ENCODE measurements at regions not wholly inside any gene's neighbourhood (a gene's known extent, or its start where the extent isn't known, plus 50 kb on each side); places are given as distances from the start of the nearest gene placed in this dataset.

DNA sequence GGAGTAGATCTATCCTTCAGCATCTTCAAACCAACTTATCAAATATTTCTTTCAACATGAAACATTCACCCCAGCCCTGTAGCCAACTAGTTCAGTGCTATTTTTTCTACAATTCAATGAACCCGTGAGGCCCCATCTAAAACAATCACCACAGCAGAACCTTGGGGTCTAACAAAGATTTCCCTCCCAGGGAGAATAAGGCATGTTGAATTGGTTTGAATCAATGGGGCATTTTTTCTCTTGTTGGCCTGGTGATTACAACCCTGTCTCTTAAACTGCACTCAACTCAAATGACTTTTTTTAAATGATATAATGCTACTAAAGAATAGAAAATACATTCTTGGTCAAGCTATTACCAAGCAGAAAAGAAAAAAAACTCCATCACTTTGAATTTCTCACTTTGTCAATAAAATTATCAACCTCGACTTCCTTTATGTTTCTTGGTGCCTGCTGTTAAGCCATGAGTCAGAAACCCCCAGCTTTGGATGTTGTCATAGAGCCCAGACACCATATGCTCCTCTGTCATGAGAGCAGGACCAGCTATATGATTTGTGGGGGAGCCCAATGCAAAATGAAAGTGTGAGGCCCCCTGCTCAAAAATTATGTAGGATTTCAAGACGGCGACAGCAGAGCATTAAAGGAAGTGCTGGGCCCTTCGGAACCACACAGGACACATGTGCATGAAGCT is 282.4 kb downstream of the MEIS1 start:
- Histone ChIP-seq H3K4me3 (ENCODE audit: low read length in 2 of 2) (no peak overlapping the region), H3K9me3 (ENCODE audit: control insufficient read depth in 2 of 2, low read length in 2 of 2) (no peaks in the 10 kb centered on the region), H3K27me3 (ENCODE audit: control insufficient read depth in 2 of 2, insufficient read depth in 2 of 2, low read length in 2 of 2) (no peaks in the 10 kb centered on the region), H3K36me3 (ENCODE audit: control insufficient read depth in 2 of 2, insufficient read depth in 2 of 2, low read length in 2 of 2) (no peaks in the 10 kb centered on the region), H3K4me1 (ENCODE audit: control insufficient read depth in 2 of 2, insufficient read depth in 2 of 2, low read length in 2 of 2) (no peaks in the 10 kb centered on the region), H3K27ac (ENCODE audit: low read depth in 2 of 2, low read length in 2 of 2) (no peak overlapping the region), H3K9ac (ENCODE audit: low read depth in 1 of 2, low read length in 2 of 2) (no peak overlapping the region)

DNA sequence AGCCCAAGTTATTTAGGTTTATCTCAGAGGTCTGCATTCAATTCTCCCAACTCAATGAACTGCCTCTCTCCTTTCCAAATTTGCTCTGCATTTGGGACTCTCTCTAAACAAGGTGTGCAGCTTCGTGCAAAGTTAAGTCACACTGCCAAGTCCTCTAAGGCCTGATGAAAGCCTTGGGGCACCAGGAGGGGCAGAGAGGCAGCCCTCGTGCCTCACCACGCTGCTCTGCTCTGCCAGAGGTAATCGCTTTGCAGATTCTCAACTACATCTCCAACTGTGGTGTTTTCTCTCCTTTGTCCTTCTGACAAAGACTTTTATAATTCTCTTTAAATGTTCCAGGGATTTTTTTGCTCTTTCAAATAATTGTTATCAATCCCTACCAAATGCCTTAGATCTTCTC is 283.0 kb downstream of the MEIS1 start:
- H3K9ac ChIP-seq (ENCODE audit: low read depth in 1 of 2, low read length in 2 of 2): no peak overlapping the region
- H3K4me1 ChIP-seq (ENCODE audit: control insufficient read depth in 2 of 2, insufficient read depth in 2 of 2, low read length in 2 of 2): no peaks in the 10 kb centered on the region
- no peaks in the 10 kb centered on the region for H3K9me3 ChIP-seq (ENCODE audit: control insufficient read depth in 2 of 2, low read length in 2 of 2)
- H3K27ac ChIP-seq (ENCODE audit: low read depth in 2 of 2, low read length in 2 of 2): no peak overlapping the region
- H3K27me3 ChIP-seq (ENCODE audit: control insufficient read depth in 2 of 2, insufficient read depth in 2 of 2, low read length in 2 of 2): no peaks in the 10 kb centered on the region
- H3K36me3 ChIP-seq (ENCODE audit: control insufficient read depth in 2 of 2, insufficient read depth in 2 of 2, low read length in 2 of 2): no peaks in the 10 kb centered on the region
- no peak overlapping the region for H3K4me3 ChIP-seq (ENCODE audit: low read length in 2 of 2)

DNA sequence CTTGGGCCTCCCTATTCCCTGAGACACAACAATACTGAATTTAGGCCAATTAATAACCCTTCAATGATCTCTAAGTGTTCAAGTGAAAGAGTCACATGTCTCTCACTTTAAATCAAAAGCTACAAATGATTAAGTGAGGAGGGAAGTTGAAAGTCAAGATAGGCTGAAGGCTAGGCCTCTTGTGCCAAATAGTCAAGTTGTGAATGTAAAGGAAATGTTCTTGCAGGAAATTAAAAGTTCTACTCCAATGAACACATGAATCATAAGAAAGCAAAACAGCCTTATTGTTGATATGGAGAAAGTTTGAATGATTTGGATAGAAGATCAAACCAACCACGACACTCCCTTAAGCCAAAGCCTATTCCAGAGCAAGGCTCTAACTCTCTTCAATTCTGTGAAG is 286.9 kb downstream of the MEIS1 start:
- Histone ChIP-seq H3K27ac (ENCODE audit: low read depth in 2 of 2, low read length in 2 of 2) (no peak overlapping the region), H3K27me3 (ENCODE audit: control insufficient read depth in 2 of 2, insufficient read depth in 2 of 2, low read length in 2 of 2) (no peaks in the 10 kb centered on the region), H3K4me1 (ENCODE audit: control insufficient read depth in 2 of 2, insufficient read depth in 2 of 2, low read length in 2 of 2) (no peaks in the 10 kb centered on the region), H3K4me3 (ENCODE audit: low read length in 2 of 2) (no peak overlapping the region), H3K9ac (ENCODE audit: low read depth in 1 of 2, low read length in 2 of 2) (no peak overlapping the region), H3K9me3 (ENCODE audit: control insufficient read depth in 2 of 2, low read length in 2 of 2) (no peaks in the 10 kb centered on the region), H3K36me3 (ENCODE audit: control insufficient read depth in 2 of 2, insufficient read depth in 2 of 2, low read length in 2 of 2) (no peaks in the 10 kb centered on the region)

DNA sequence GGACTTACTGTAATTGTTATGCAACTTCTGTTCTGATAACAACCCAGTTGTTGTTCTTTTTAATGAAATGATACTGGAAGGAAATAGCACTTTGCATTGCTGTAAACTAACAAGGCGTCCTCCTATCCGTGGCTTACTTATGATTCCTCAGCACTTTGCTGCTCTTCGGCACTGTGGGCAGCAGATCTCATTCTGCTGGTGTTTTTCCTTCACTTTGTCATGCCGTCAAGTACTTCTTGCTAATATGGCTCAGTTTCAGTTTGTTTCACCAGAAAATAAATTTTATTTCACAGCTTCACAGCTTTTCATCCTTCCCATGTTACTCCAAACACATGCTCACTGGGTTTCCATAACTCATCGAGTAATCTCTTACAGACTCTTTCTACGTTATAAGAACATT is 289.3 kb downstream of the MEIS1 start:
- H3K36me3 ChIP-seq (ENCODE audit: control insufficient read depth in 2 of 2, insufficient read depth in 2 of 2, low read length in 2 of 2): no peaks in the 10 kb centered on the region
- H3K9me3 ChIP-seq (ENCODE audit: control insufficient read depth in 2 of 2, low read length in 2 of 2): no peaks in the 10 kb centered on the region
- H3K4me1 ChIP-seq (ENCODE audit: control insufficient read depth in 2 of 2, insufficient read depth in 2 of 2, low read length in 2 of 2): no peaks in the 10 kb centered on the region
- no peak overlapping the region for H3K27ac ChIP-seq (ENCODE audit: low read depth in 2 of 2, low read length in 2 of 2)
- no peak overlapping the region for H3K4me3 ChIP-seq (ENCODE audit: low read length in 2 of 2)
- H3K27me3 ChIP-seq (ENCODE audit: control insufficient read depth in 2 of 2, insufficient read depth in 2 of 2, low read length in 2 of 2): no peaks in the 10 kb centered on the region
- H3K9ac ChIP-seq (ENCODE audit: low read depth in 1 of 2, low read length in 2 of 2): no peak overlapping the region

DNA sequence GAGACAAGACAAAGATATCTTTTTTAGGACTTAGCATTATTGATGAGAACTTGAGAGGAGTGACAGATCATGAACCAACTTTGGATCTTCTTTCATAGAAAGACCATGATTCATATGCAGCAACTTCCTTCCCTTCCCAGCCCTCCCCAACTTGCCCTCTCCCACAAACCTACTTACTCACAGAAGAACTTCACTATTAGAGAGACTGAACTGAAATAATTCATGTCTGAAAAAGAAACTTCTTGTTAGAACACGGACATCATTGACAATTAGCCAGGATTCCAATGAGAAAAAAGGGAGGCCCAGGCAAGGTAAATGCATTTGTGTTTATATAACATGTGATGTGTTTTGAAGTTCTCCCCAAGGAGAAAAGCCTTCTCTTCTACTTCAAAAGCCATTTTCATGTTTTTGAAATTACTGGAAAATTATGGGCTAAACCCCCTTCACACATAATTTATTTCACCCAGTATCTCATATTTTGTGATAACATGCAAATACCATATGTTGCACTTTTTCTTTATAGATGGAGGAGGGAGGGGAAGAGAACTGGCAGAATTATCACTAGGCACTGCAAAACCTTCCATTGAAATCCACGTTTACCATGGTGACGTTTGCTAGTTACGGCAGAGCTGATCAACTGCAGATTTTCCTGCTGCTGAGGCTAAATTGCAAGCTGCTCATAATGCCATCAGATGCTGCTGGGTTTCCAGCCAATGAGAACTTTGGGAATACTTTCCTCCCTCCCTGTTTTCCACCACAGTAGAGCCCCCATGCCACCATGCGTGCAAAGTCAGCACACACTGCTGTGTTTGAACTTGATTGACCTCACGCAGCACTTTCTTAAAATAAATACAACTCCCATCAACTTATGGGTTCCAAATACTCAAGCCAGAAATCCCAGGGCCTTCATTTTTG is 294.7 kb downstream of the MEIS1 start:
- no peak overlapping the region for H3K4me3 ChIP-seq (ENCODE audit: low read length in 2 of 2)
- H3K27ac ChIP-seq (ENCODE audit: low read depth in 2 of 2, low read length in 2 of 2): no peak overlapping the region
- H3K27me3 ChIP-seq (ENCODE audit: control insufficient read depth in 2 of 2, insufficient read depth in 2 of 2, low read length in 2 of 2): no peaks in the 10 kb centered on the region
- H3K9ac ChIP-seq (ENCODE audit: low read depth in 1 of 2, low read length in 2 of 2): no peak overlapping the region
- no peaks in the 10 kb centered on the region for H3K9me3 ChIP-seq (ENCODE audit: control insufficient read depth in 2 of 2, low read length in 2 of 2)
- no peaks in the 10 kb centered on the region for H3K36me3 ChIP-seq (ENCODE audit: control insufficient read depth in 2 of 2, insufficient read depth in 2 of 2, low read length in 2 of 2)
- no peaks in the 10 kb centered on the region for H3K4me1 ChIP-seq (ENCODE audit: control insufficient read depth in 2 of 2, insufficient read depth in 2 of 2, low read length in 2 of 2)

DNA sequence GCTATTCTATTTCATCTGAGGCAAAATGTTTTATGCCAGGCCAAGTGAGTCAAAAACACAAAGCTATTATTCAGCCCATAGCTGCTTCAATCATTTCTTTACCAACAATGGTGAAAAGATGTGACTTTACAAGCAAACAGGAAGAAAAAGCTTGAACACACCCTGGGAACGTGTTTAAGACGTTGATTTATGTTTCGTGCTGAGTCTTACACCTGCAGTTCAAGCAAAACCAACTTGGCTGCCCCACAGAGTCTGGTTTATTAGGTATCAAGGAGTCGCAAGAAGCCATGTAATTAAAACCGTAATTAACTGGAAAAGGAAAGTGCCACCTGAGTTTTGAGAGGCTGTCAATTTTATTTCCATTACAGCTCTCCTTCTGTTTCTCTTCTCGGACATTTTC is 295.5 kb downstream of the MEIS1 start:
- no peak overlapping the region for H3K27ac ChIP-seq (ENCODE audit: low read depth in 2 of 2, low read length in 2 of 2)
- H3K36me3 ChIP-seq (ENCODE audit: control insufficient read depth in 2 of 2, insufficient read depth in 2 of 2, low read length in 2 of 2): no peaks in the 10 kb centered on the region
- H3K9me3 ChIP-seq (ENCODE audit: control insufficient read depth in 2 of 2, low read length in 2 of 2): no peaks in the 10 kb centered on the region
- no peaks in the 10 kb centered on the region for H3K4me1 ChIP-seq (ENCODE audit: control insufficient read depth in 2 of 2, insufficient read depth in 2 of 2, low read length in 2 of 2)
- H3K9ac ChIP-seq (ENCODE audit: low read depth in 1 of 2, low read length in 2 of 2): no peak overlapping the region
- H3K27me3 ChIP-seq (ENCODE audit: control insufficient read depth in 2 of 2, insufficient read depth in 2 of 2, low read length in 2 of 2): no peaks in the 10 kb centered on the region
- no peak overlapping the region for H3K4me3 ChIP-seq (ENCODE audit: low read length in 2 of 2)

DNA sequence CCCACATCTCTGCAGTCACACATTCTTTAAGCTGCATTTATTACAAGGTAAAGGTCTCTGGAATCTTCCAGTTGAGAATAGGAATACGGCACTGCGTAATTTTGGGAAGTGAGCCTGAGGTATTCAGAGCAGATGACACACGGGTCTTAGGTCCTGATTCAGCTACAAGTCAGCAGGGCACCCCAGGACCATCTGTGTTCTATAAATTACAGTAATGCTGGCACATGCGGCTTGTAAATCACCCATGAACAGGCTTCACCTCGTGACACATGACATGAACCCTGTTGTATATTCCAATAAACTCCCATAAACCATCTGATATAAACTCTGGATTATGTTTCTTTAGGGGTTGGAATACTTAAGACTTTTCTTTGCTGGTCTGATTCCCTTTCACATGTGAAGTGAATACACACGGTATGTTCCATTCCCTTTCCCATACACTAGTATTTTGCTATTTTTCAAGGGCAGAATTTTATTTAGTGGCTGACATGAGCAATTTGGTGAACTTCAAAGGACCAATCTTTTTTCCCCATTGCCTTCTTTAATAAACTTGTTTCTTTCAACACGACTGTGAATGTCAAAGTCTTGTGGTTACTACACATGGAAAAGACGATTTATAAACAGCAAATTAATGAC is 298.6 kb downstream of the MEIS1 start:
- no peak overlapping the region for H3K9ac ChIP-seq (ENCODE audit: low read depth in 1 of 2, low read length in 2 of 2)
- H3K27me3 ChIP-seq (ENCODE audit: control insufficient read depth in 2 of 2, insufficient read depth in 2 of 2, low read length in 2 of 2): no peaks in the 10 kb centered on the region
- H3K4me1 ChIP-seq (ENCODE audit: control insufficient read depth in 2 of 2, insufficient read depth in 2 of 2, low read length in 2 of 2): no peaks in the 10 kb centered on the region
- H3K36me3 ChIP-seq (ENCODE audit: control insufficient read depth in 2 of 2, insufficient read depth in 2 of 2, low read length in 2 of 2): no peaks in the 10 kb centered on the region
- H3K9me3 ChIP-seq (ENCODE audit: control insufficient read depth in 2 of 2, low read length in 2 of 2): no peaks in the 10 kb centered on the region
- H3K27ac ChIP-seq (ENCODE audit: low read depth in 2 of 2, low read length in 2 of 2): no peak overlapping the region
- no peak overlapping the region for H3K4me3 ChIP-seq (ENCODE audit: low read length in 2 of 2)

DNA sequence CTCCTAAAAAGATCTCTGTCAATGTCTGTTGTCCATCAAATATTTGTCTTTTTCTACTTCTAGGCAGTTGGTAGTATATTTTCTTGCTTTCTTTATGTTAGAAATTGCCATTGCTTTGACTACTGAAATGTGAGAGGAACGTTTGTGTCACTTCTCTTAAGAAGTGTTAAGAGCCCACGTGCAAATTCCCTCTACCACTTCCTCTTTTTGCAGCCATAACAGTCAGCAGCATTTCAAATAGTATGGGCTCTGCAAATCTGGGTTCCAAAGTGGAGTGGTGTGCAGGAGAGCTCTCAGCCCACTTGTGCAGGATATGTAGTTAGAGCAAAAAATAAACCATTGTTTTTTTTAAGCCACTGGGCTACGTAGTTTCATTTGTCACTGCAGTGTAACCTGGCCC is 314.0 kb downstream of the MEIS1 start:
- Histone ChIP-seq H3K36me3 (ENCODE audit: control insufficient read depth in 2 of 2, insufficient read depth in 2 of 2, low read length in 2 of 2) (no peaks in the 10 kb centered on the region), H3K9ac (ENCODE audit: low read depth in 1 of 2, low read length in 2 of 2) (no peak overlapping the region), H3K4me3 (ENCODE audit: low read length in 2 of 2) (no peak overlapping the region), H3K27ac (ENCODE audit: low read depth in 2 of 2, low read length in 2 of 2) (no peak overlapping the region), H3K27me3 (ENCODE audit: control insufficient read depth in 2 of 2, insufficient read depth in 2 of 2, low read length in 2 of 2) (no peaks in the 10 kb centered on the region), H3K4me1 (ENCODE audit: control insufficient read depth in 2 of 2, insufficient read depth in 2 of 2, low read length in 2 of 2) (no peaks in the 10 kb centered on the region), H3K9me3 (ENCODE audit: control insufficient read depth in 2 of 2, low read length in 2 of 2) (no peaks in the 10 kb centered on the region)

DNA sequence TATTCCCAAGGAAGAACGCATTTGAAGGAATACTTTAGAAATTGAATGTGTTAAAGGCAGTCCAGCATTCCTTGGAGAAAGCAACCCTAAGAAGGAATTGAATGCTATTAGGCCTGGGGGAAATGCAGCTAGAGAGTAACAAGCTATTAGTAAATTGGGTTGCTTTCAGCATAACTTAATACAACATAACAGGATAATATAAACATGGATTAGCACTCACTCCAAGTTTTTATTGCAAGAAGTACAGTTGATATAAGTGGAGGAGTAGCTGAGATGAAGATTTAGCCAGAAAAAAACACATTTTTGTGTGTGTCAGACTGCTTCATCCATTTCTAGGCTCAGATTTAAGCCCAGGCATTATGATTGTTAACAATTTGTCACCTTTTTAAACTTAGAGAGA is 314.6 kb downstream of the MEIS1 start:
- no peaks in the 10 kb centered on the region for H3K4me1 ChIP-seq (ENCODE audit: control insufficient read depth in 2 of 2, insufficient read depth in 2 of 2, low read length in 2 of 2)
- no peaks in the 10 kb centered on the region for H3K36me3 ChIP-seq (ENCODE audit: control insufficient read depth in 2 of 2, insufficient read depth in 2 of 2, low read length in 2 of 2)
- no peak overlapping the region for H3K9ac ChIP-seq (ENCODE audit: low read depth in 1 of 2, low read length in 2 of 2)
- no peaks in the 10 kb centered on the region for H3K9me3 ChIP-seq (ENCODE audit: control insufficient read depth in 2 of 2, low read length in 2 of 2)
- H3K4me3 ChIP-seq (ENCODE audit: low read length in 2 of 2): no peak overlapping the region
- H3K27ac ChIP-seq (ENCODE audit: low read depth in 2 of 2, low read length in 2 of 2): no peak overlapping the region
- no peaks in the 10 kb centered on the region for H3K27me3 ChIP-seq (ENCODE audit: control insufficient read depth in 2 of 2, insufficient read depth in 2 of 2, low read length in 2 of 2)

DNA sequence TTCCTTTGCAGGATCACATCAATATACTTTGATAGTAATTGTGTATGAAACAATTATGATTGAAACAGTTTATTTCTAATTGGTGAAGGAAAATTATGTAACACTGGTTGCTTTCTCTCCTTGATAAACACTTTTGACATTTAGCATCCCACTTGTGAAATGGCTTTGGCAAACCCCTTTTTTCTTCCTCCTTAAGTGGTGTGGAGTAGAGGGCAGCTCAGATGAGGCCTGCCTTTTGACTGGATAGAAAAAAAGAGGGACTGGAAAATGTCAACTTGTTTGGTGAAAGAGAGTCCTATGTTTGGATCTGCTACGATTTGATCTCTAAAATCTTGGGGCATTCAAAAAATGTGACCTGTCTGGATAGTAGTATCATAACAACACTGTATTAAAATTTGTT is 318.3 kb downstream of the MEIS1 start:
- H3K27ac ChIP-seq (ENCODE audit: low read depth in 2 of 2, low read length in 2 of 2): no peak overlapping the region

More for the DNA sequence above, 318.3 kb downstream of the MEIS1 start:
- Histone ChIP-seq H3K9ac (ENCODE audit: low read depth in 1 of 2, low read length in 2 of 2) (no peak overlapping the region), H3K27me3 (ENCODE audit: control insufficient read depth in 2 of 2, insufficient read depth in 2 of 2, low read length in 2 of 2) (no peaks in the 10 kb centered on the region), H3K4me1 (ENCODE audit: control insufficient read depth in 2 of 2, insufficient read depth in 2 of 2, low read length in 2 of 2) (no peaks in the 10 kb centered on the region), H3K9me3 (ENCODE audit: control insufficient read depth in 2 of 2, low read length in 2 of 2) (no peaks in the 10 kb centered on the region), H3K4me3 (ENCODE audit: low read length in 2 of 2) (no peak overlapping the region), H3K36me3 (ENCODE audit: control insufficient read depth in 2 of 2, insufficient read depth in 2 of 2, low read length in 2 of 2) (no peaks in the 10 kb centered on the region)

Measured in mucosa of rectum (tissue), 2 donors.